Astrocyte of the spinal cord (primary cell): ENCODE measurements at regions not wholly inside any gene's neighbourhood (a gene's known extent, or its start where the extent isn't known, plus 50 kb on each side); places are given as distances from the start of the nearest gene placed in this dataset.

ENCODE experiments used
- DNase-seq: peaks from one replicate; pipeline ENCODE4 v3.0.0; 2011; ENCODE audit warnings: low read depth, low spot score
- H3K4me3 ChIP-seq: 2 replicates; pipeline ENCODE4 v1.5.1; 2011; ENCODE audit warnings: low read depth, mild to moderate bottlenecking, low read length, moderate library complexity
- CTCF ChIP-seq: IDR thresholded peaks from 2 replicates; pipeline ENCODE4 v1.5.1; 2012; ENCODE audit warnings: low read depth, mild to moderate bottlenecking, low read length, inconsistent platforms
- in situ Hi-C: cut with HindIII; loops from 2 replicates; pipeline ENCODE4 v1.10.0; 2017; ENCODE audit warnings: low sequenced_read_pairs

- in situ Hi-C loops: no loop called here
- DNase-seq: no peak
- TF ChIP-seq CTCF: no peak
- H3K4me3 ChIP-seq: no peak overlapping the region
These were observed 186.3 kb upstream of the ADARB2 start for GRCh38 chr10:1923586-1923985.

GRCh38 chr10:1920941-1921340 is 183.6 kb upstream of the ADARB2 start:
- no peak for DNase-seq
- TF ChIP-seq CTCF: no peak
- in situ Hi-C loops: no loop called here
- no peak overlapping the region for H3K4me3 ChIP-seq

GRCh38 chr10:1920127-1920526 is 182.8 kb upstream of the ADARB2 start:
- TF ChIP-seq CTCF: no peak
- DNase-seq: no peak
- H3K4me3 ChIP-seq: no peak overlapping the region
- in situ Hi-C loops: no loop called here

GRCh38 chr10:1911771-1912170 is 174.4 kb upstream of the ADARB2 start:
- no peak for TF ChIP-seq CTCF
- no peak for DNase-seq
- no peak overlapping the region for H3K4me3 ChIP-seq
- in situ Hi-C loops: no loop called here

GRCh38 chr10:1903982-1904381 is 166.7 kb upstream of the ADARB2 start:
- in situ Hi-C loops: no loop called here

GRCh38 chr10:1896153-1896552 is 158.8 kb upstream of the ADARB2 start:
- DNase-seq: no peak
- in situ Hi-C loops: no loop called here

More at GRCh38 chr10:1903982-1904381, 166.7 kb upstream of the ADARB2 start:
- no peak for TF ChIP-seq CTCF
- DNase-seq: no peak
- no peak overlapping the region for H3K4me3 ChIP-seq

More at GRCh38 chr10:1896153-1896552, 158.8 kb upstream of the ADARB2 start:
- no peak overlapping the region for H3K4me3 ChIP-seq
- TF ChIP-seq CTCF: no peak
